ENCODE measurements at regions not wholly inside any gene's neighbourhood (a gene's known extent, or its start where the extent isn't known, plus 50 kb on each side); places are given as distances from the start of the nearest gene placed in this dataset.

GRCh38 chr13:65265988-65266387, 1964.1 kb downstream of the PCDH9 start:
- no peaks in the 10 kb centered on the region for H3K79me2 ChIP-seq (ENCODE audit: low read length)
- H2AFZ ChIP-seq (ENCODE audit: low read length) = no peak overlapping the region
- no peaks in the 10 kb centered on the region for H3K36me3 ChIP-seq (replicated peaks; ENCODE audit: insufficient read depth, low read length)
- H3F3A ChIP-seq (ENCODE audit: insufficient read depth, low read length) = 0 out of 2 replicates have a peak, but pooled peaks cover 4% of the 10 kb centered on the region
- DNase-seq = no peak
- no peaks in the 10 kb centered on the region for H3K9me2 ChIP-seq (replicated peaks; ENCODE audit: insufficient read depth, low read length)
- no peak overlapping the region for H3K4me2 ChIP-seq (ENCODE audit: low read depth, low read length)
- H3K9me3 ChIP-seq (replicated peaks; ENCODE audit: insufficient read depth, low read length) = no peaks in the 10 kb centered on the region
- H3K4me3 ChIP-seq (ENCODE audit: low read length) = no peak overlapping the region
- H4K20me1 ChIP-seq (ENCODE audit: insufficient read depth, low read length) = no peaks in the 10 kb centered on the region
- H3K9ac ChIP-seq (ENCODE audit: low read length) = no peak overlapping the region
- no peak for TF ChIP-seq EZH2phosphoT487 (IDR thresholded peaks at IDR 0.05; ENCODE audit: low read length)
- no peak for TF ChIP-seq EZH2 (optimal IDR thresholded peaks at IDR 0.05; ENCODE audit: low read depth, low read length)
- TF ChIP-seq, protein P1, sequence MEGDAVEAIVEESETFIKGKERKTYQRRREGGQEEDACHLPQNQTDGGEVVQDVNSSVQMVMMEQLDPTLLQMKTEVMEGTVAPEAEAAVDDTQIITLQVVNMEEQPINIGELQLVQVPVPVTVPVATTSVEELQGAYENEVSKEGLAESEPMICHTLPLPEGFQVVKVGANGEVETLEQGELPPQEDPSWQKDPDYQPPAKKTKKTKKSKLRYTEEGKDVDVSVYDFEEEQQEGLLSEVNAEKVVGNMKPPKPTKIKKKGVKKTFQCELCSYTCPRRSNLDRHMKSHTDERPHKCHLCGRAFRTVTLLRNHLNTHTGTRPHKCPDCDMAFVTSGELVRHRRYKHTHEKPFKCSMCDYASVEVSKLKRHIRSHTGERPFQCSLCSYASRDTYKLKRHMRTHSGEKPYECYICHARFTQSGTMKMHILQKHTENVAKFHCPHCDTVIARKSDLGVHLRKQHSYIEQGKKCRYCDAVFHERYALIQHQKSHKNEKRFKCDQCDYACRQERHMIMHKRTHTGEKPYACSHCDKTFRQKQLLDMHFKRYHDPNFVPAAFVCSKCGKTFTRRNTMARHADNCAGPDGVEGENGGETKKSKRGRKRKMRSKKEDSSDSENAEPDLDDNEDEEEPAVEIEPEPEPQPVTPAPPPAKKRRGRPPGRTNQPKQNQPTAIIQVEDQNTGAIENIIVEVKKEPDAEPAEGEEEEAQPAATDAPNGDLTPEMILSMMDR (IDR thresholded peaks at IDR 0.05; ENCODE audit: low read length) = no peak
- H3K4me1 ChIP-seq (ENCODE audit: low read length) = peaks cover 19% of the 10 kb centered on the region
- H3K27ac ChIP-seq (ENCODE audit: low read length) = no peak overlapping the region
- no peaks in the 10 kb centered on the region for H3K27me3 ChIP-seq (replicated peaks; ENCODE audit: insufficient read depth, low read length)

DNA sequence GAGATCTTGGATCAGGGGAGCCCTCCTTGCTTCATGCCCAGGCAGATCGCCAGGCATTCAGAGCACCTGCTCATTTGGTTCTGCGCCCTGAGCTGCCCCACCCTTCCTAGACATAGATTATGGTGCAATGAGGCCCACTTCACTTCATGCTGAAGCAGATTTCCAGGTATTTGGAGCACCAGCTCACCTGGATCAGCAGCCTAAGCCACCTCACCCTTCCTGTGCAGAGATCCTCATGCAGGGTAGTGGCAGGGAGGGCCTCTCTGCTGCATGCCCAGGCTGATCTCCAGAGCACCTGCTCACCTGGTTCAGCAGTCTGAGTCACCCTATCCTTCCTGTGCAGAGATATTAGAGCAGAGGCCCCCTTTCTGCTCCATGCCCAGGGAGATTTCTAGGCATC, 1966.1 kb downstream of the PCDH9 start:
- DNase-seq = no peak
- 0 out of 2 replicates have a peak, but pooled peaks cover 4% of the 10 kb centered on the region for H3F3A ChIP-seq (ENCODE audit: insufficient read depth, low read length)
- no peaks in the 10 kb centered on the region for H4K20me1 ChIP-seq (ENCODE audit: insufficient read depth, low read length)
- no peak overlapping the region for H3K4me2 ChIP-seq (ENCODE audit: low read depth, low read length)
- no peak overlapping the region for H2AFZ ChIP-seq (ENCODE audit: low read length)
- H3K9me3 ChIP-seq (replicated peaks; ENCODE audit: insufficient read depth, low read length) = no peaks in the 10 kb centered on the region
- H3K9ac ChIP-seq (ENCODE audit: low read length) = no peak overlapping the region
- H3K79me2 ChIP-seq (ENCODE audit: low read length) = no peaks in the 10 kb centered on the region
- no peaks in the 10 kb centered on the region for H3K9me2 ChIP-seq (replicated peaks; ENCODE audit: insufficient read depth, low read length)
- no peaks in the 10 kb centered on the region for H3K27me3 ChIP-seq (replicated peaks; ENCODE audit: insufficient read depth, low read length)
- TF ChIP-seq EZH2 (optimal IDR thresholded peaks at IDR 0.05; ENCODE audit: low read depth, low read length) (no peak), EZH2phosphoT487 (IDR thresholded peaks at IDR 0.05; ENCODE audit: low read length) (no peak)
- TF ChIP-seq, protein P1 (IDR thresholded peaks at IDR 0.05; ENCODE audit: low read length) = no peak
- no peak overlapping the region for H3K27ac ChIP-seq (ENCODE audit: low read length)
- peaks cover 24% of the 10 kb centered on the region for H3K4me1 ChIP-seq (ENCODE audit: low read length)
- H3K36me3 ChIP-seq (replicated peaks; ENCODE audit: insufficient read depth, low read length) = no peaks in the 10 kb centered on the region
- H3K4me3 ChIP-seq (ENCODE audit: low read length) = no peak overlapping the region

DNA sequence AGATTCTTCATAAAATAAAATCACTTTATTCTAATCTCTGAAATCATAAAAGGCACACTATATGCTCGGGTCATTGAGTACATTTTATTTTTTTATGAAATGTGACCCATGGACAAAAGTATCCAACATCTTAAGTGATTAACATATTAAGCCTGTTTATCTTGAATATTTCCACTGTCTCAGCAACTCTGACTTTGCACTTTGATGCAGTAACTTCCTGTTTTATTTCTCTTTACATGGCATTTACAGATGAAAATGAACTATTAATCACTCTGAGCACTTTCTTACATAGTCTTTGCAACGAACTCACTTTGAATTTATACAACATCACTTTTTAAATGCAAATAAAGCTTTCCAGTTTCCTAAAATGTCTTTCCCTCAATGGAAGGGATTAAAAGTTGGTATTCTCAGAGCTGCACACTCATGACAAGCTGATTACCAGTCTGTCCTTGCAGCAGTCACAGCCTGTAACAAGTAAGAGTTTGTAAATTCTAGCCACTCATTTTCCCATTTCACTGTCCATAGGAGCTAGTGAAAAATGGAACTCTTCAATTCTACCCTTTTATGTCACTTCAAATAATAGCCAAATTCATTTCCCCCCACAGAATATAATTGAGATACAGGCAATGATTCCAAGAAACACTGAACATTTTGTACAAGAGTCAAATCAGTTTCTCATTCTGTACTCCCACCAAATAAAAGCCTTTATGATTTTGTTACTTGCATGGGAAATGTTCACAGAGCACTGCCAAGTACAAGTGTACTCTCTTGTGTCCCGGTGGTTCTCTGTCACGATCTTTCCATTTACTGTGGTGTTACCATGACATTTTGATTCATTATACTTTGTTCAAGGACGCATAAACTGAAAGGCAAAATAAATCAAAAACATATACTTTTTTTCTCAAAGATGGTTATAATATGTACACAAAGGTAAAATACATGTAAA, 1968.9 kb downstream of the PCDH9 start:
- Histone ChIP-seq H3K9ac (ENCODE audit: low read length) (peak overlapping the region; percentile 23; the same call in 1 of the 2 replicates), H3K4me3 (ENCODE audit: low read length) (peak overlapping the region; percentile 27; the same call in 1 of the 2 replicates)

More for the DNA sequence above, 1968.9 kb downstream of the PCDH9 start:
- H4K20me1 ChIP-seq (ENCODE audit: insufficient read depth, low read length) = no peaks in the 10 kb centered on the region
- peak; percentile 45 for DNase-seq
- H3K9me3 ChIP-seq (replicated peaks; ENCODE audit: insufficient read depth, low read length) = no peaks in the 10 kb centered on the region
- H3K27me3 ChIP-seq (replicated peaks; ENCODE audit: insufficient read depth, low read length) = no peaks in the 10 kb centered on the region
- peak overlapping the region; percentile 70 for H3K4me2 ChIP-seq (ENCODE audit: low read depth, low read length)
- no peaks in the 10 kb centered on the region for H3K79me2 ChIP-seq (ENCODE audit: low read length)
- no peaks in the 10 kb centered on the region for H3K36me3 ChIP-seq (replicated peaks; ENCODE audit: insufficient read depth, low read length)
- peaks cover 11% of the 10 kb centered on the region; the same call in 1 of the 2 replicates for H3K4me1 ChIP-seq (ENCODE audit: low read length)
- peak overlapping the region; percentile 58; the same call in 1 of the 2 replicates for H3K27ac ChIP-seq (ENCODE audit: low read length)
- H3K9me2 ChIP-seq (replicated peaks; ENCODE audit: insufficient read depth, low read length) = no peaks in the 10 kb centered on the region
- H2AFZ ChIP-seq (ENCODE audit: low read length) = peak overlapping the region; percentile 72
- TF ChIP-seq, protein P1 (IDR thresholded peaks at IDR 0.05; ENCODE audit: low read length) = no peak
- TF ChIP-seq EZH2phosphoT487 (IDR thresholded peaks at IDR 0.05; ENCODE audit: low read length) (no peak), EZH2 (optimal IDR thresholded peaks at IDR 0.05; ENCODE audit: low read depth, low read length) (no peak)
- no peaks in the 10 kb centered on the region for H3F3A ChIP-seq (ENCODE audit: insufficient read depth, low read length)

Data from MM.1S (cell line).